ENCODE measurements at regions not wholly inside any gene's neighbourhood (a gene's known extent, or its start where the extent isn't known, plus 50 kb on each side); places are given as distances from the start of the nearest gene placed in this dataset.

DNA sequence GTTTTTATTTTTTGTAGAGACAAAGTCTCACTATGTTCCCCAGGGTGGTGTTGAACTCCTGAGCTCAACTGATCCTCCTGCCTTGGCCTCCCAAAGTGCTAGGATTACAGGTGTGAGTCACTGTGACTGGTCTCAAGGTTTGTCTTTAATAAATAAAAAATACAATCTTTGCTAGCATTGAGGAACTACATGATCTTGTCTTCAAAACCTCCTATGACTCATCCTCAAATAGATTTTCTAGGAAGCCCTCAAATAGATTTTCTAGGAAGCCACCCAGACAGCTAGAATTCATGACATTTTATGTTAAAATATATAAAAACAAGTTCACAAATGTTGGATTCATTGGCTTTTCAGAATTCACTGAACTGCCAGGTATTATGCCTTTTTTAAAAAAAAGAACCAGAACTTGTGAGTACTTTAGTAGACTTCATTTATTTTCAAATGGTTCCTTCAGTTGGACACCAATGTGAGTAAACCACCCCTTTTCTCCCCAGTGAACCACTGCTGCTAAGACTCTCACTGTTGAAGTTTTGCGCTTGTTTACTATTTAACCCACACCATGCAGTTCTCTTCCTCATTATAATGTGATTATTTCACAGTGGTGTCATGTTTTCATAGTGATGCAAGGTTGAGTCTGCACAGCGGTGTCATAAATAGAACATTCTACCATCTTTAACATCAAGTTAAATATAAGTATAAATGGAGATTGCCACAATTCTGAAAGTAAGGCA is 303.9 kb downstream of the CASP12 start:
- TF ChIP-seq, protein P1, sequence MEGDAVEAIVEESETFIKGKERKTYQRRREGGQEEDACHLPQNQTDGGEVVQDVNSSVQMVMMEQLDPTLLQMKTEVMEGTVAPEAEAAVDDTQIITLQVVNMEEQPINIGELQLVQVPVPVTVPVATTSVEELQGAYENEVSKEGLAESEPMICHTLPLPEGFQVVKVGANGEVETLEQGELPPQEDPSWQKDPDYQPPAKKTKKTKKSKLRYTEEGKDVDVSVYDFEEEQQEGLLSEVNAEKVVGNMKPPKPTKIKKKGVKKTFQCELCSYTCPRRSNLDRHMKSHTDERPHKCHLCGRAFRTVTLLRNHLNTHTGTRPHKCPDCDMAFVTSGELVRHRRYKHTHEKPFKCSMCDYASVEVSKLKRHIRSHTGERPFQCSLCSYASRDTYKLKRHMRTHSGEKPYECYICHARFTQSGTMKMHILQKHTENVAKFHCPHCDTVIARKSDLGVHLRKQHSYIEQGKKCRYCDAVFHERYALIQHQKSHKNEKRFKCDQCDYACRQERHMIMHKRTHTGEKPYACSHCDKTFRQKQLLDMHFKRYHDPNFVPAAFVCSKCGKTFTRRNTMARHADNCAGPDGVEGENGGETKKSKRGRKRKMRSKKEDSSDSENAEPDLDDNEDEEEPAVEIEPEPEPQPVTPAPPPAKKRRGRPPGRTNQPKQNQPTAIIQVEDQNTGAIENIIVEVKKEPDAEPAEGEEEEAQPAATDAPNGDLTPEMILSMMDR (IDR thresholded peaks at IDR 0.05; ENCODE audit: low read length): no peak
- no peak for TF ChIP-seq EZH2phosphoT487 (IDR thresholded peaks at IDR 0.05; ENCODE audit: low read length)
- TF ChIP-seq EZH2 (optimal IDR thresholded peaks at IDR 0.05; ENCODE audit: low read depth, low read length): no peak
